AG04450 (cell line): ENCODE measurements at regions not wholly inside any gene's neighbourhood (a gene's known extent, or its start where the extent isn't known, plus 50 kb on each side); places are given as distances from the start of the nearest gene placed in this dataset.

ENCODE experiments used
- CTCF ChIA-PET: fragments of 300-600, 350-600 bp; formaldehyde crosslinking; extraction: SDS; loops from one replicate; lab custom pipeline; 2022; ENCODE audit warnings: antibody characterized with exemption, inconsistent platforms; lab: Charles Lee
- POLR2A ChIA-PET: fragments of 350-600 bp; formaldehyde crosslinking; extraction: SDS; loops from one replicate; lab custom pipeline; 2021; ENCODE audit warnings: antibody characterized with exemption, inconsistent platforms; lab: Yijun Ruan, JAX
- DNase-seq: peaks from one replicate; pipeline ENCODE4 v3.0.0-alpha.2; 2011; ENCODE audit warnings: low read depth, low spot score
- H3K27ac ChIP-seq: one replicate; pipeline ENCODE4 v1.5.1; 2012; ENCODE audit warnings: low read depth, low read length, control low read depth
- H3K27me3 ChIP-seq: one replicate; pipeline ENCODE4 v1.6.0; 2012; ENCODE audit warnings: low read length; ENCODE audit not compliant: control insufficient read depth, insufficient read depth
- H3K4me3 ChIP-seq: 2 replicates; pipeline ENCODE4 v1.5.1; 2011; ENCODE audit warnings: mild to moderate bottlenecking, low read depth, low read length, control low read depth
- H3K9me3 ChIP-seq: 2 replicates; pipeline ENCODE4 v1.5.1; 2012; ENCODE audit warnings: low read length; ENCODE audit not compliant: control insufficient read depth, insufficient read depth
- TF ChIP-seq, protein P1 (sequence below): IDR thresholded peaks from 2 replicates; pipeline ENCODE4 v1.5.1; 2011; ENCODE audit warnings: low read depth, low read length, control low read depth, inconsistent platforms

GRCh38 chr7:156179872-156180390, 367.7 kb upstream of the SHH start:
- H3K4me3 ChIP-seq = no peak overlapping the region
- peaks cover 51% of the 10 kb centered on the region for H3K9me3 ChIP-seq
- POLR2A ChIA-PET = no interaction called here
- CTCF ChIA-PET = no interaction called here
- DNase-seq = no peak
- H3K27me3 ChIP-seq = no peaks in the 10 kb centered on the region
- H3K27ac ChIP-seq = no peak overlapping the region
- TF ChIP-seq, protein P1, sequence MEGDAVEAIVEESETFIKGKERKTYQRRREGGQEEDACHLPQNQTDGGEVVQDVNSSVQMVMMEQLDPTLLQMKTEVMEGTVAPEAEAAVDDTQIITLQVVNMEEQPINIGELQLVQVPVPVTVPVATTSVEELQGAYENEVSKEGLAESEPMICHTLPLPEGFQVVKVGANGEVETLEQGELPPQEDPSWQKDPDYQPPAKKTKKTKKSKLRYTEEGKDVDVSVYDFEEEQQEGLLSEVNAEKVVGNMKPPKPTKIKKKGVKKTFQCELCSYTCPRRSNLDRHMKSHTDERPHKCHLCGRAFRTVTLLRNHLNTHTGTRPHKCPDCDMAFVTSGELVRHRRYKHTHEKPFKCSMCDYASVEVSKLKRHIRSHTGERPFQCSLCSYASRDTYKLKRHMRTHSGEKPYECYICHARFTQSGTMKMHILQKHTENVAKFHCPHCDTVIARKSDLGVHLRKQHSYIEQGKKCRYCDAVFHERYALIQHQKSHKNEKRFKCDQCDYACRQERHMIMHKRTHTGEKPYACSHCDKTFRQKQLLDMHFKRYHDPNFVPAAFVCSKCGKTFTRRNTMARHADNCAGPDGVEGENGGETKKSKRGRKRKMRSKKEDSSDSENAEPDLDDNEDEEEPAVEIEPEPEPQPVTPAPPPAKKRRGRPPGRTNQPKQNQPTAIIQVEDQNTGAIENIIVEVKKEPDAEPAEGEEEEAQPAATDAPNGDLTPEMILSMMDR = no peak

DNA sequence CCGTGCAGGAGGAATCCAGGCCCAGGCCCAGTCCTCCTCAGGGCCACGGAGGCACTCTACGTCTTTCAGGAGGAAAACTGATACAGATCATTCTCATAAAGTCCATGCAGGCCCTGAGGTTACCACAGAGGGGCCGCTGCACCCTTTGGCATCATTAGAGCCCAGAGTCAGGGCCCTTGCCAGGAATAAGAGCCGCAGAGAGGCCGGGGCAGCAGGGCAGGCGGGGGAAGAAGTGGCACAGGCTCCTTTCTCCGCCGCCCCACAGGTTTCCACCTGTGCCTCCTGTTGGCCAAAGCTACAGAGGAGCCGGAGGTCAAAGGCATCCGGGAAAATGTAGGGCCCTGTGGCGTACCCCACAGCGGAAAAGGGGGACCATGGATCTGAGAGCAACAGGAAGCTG, 366.6 kb upstream of the SHH start:
- H3K27me3 ChIP-seq = no peaks in the 10 kb centered on the region
- no peak overlapping the region for H3K27ac ChIP-seq
- ChIA-PET POLR2A (no interaction called here), CTCF (no interaction called here)
- DNase-seq = no peak
- H3K9me3 ChIP-seq = peaks cover 62% of the 10 kb centered on the region
- H3K4me3 ChIP-seq = no peak overlapping the region
- TF ChIP-seq, protein P1 = no peak

DNA sequence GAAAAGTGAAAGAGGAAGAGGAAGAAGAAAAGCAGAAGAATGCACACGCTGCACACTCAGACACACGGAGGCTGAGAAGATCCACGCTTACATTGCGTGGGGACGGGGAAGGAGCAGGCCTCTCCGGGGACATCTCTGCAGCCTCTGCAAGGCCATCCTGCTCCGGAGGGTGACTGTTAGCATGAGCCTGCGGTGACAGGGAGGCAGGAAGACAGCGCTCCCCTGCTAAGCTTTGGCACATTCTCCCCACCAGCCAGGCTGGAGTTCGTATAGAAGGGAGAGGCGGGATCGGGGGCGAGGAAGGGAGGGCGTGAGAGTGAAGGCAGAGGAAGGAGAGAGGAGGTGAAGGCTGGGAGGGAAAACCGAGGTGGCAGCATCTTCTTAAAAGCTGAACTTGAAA, 366.0 kb upstream of the SHH start:
- CTCF ChIA-PET = no interaction called here
- Histone ChIP-seq H3K4me3 (no peak overlapping the region), H3K27ac (no peak overlapping the region), H3K27me3 (no peaks in the 10 kb centered on the region), H3K9me3 (peaks cover 68% of the 10 kb centered on the region)
- POLR2A ChIA-PET = no interaction called here
- DNase-seq = no peak
- TF ChIP-seq, protein P1 = no peak

DNA sequence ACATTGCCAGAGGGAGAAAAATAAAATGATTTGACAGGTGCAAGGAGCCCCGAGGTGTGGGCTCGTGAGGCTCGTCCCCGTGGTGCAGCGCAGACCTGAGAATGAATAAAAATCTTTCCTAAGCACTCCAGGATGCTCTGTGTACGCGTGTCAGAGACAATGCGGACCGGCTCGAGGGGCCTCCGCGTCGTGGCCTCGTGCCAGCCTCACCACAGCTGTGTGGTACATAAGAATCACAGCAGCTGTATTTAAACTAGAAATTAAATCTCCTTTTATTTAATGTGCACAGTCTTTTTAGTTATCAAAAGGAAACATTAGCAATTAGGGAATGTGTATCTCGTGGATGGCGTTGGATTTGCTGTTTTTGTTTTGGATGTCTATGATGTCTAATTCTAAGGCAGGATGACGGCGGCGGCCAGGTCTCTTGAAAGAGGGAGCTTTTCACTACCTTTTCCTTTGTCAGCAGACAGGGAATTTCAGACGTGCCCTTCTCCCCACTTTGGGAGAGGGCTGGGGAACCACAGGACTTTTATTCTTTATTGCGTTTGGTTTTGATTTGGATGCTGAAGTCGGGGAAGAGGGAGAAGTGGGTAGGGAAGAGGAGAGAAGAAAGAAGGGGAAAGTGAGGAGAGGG, 365.3 kb upstream of the SHH start:
- H3K9me3 ChIP-seq = peaks cover 71% of the 10 kb centered on the region
- TF ChIP-seq, protein P1 = no peak
- H3K27me3 ChIP-seq = no peaks in the 10 kb centered on the region
- no peak overlapping the region for H3K4me3 ChIP-seq
- no peak overlapping the region for H3K27ac ChIP-seq
- POLR2A ChIA-PET = no interaction called here
- CTCF ChIA-PET = no interaction called here
- no peak for DNase-seq

DNA sequence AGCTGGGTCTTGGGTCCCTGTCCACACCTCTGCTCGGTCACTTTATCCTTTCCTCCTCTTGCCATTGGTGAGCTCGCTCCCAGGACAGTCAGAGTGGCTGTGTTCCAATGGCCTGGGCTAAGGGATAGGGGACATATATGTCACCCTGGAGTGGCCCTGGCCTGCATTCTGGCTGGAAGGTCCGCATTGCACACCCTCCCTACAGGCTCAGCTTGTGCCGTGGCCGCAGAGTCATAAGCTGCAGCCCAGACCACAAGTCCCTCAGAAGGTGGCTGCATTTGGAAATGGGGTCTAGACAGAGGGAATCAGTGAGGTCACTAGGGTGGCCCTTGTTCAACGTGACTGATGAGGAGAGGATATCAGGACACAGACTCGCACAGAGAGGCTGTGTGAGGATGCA, 363.8 kb upstream of the SHH start:
- DNase-seq = no peak
- Histone ChIP-seq H3K9me3 (peaks cover 70% of the 10 kb centered on the region), H3K4me3 (no peak overlapping the region), H3K27me3 (no peaks in the 10 kb centered on the region), H3K27ac (no peak overlapping the region)
- TF ChIP-seq, protein P1 = no peak
- ChIA-PET CTCF (no interaction called here), POLR2A (no interaction called here)
